Esophagus muscularis mucosa (tissue), 3 donors: ENCODE measurements at regions not wholly inside any gene's neighbourhood (a gene's known extent, or its start where the extent isn't known, plus 50 kb on each side); places are given as distances from the start of the nearest gene placed in this dataset.

ENCODE experiments used
- CTCF ChIP-seq, 3 experiments: fragments of 200-600 bp in 2 of 3; fragments of 450-650 bp in 1 of 3; sonication (generic) in 2 of 3; IDR thresholded peaks; one replicate each; pipeline ENCODE4 v1.5.1; 2017 to 2019; ENCODE audit warnings: antibody characterized with exemption in 3 of 3, mild to moderate bottlenecking in 2 of 3, moderate library complexity in 1 of 3
- POLR2AphosphoS5 ChIP-seq, 2 donors: sonication (generic); formaldehyde crosslinking; IDR thresholded peaks; one replicate each; pipeline ENCODE4 v1.6.1; 2017; ENCODE audit warnings: antibody characterized with exemption in 2 of 2

GRCh38 chr6:139588076-139588639 is 213.7 kb upstream of the CITED2 start:
- no peak for TF ChIP-seq CTCF (IDR thresholded peaks at IDR 0.05)
- no peak for TF ChIP-seq POLR2AphosphoS5 (IDR thresholded peaks at IDR 0.05)
